Neural cell (in vitro differentiated cells): ENCODE measurements at regions not wholly inside any gene's neighbourhood (a gene's known extent, or its start where the extent isn't known, plus 50 kb on each side); places are given as distances from the start of the nearest gene placed in this dataset.

Source experiments
- CTCF ChIP-seq: fragments of 450-650 bp; IDR thresholded peaks from 2 replicates; pipeline ENCODE4 v1.5.1; 2014; ENCODE audit warnings: antibody characterized with exemption, mild to moderate bottlenecking, moderate library complexity; ENCODE audit not compliant: poor library complexity, severe bottlenecking
- MXI1 ChIP-seq: fragments of 450-650 bp; conservative IDR thresholded peaks from 2 replicates; pipeline ENCODE4 v1.6.1; 2014; ENCODE audit warnings: antibody characterized with exemption, mild to moderate bottlenecking; ENCODE audit not compliant: poor library complexity, severe bottlenecking
- POLR2AphosphoS5 ChIP-seq: IDR thresholded peaks from 2 replicates; pipeline ENCODE4 v1.6.1; 2012

GRCh38 chr9:130768265-130768664 is 66.8 kb upstream of the ABL1 start:
- no peak for TF ChIP-seq CTCF
- TF ChIP-seq POLR2AphosphoS5: no peak
- no peak for TF ChIP-seq MXI1
